SK-N-SH (cell line): ENCODE measurements at regions not wholly inside any gene's neighbourhood (a gene's known extent, or its start where the extent isn't known, plus 50 kb on each side); places are given as distances from the start of the nearest gene placed in this dataset.

ENCODE experiments used
- CTCF ChIA-PET: fragments of 300-600, 350-600 bp; formaldehyde crosslinking; extraction: SDS; loops from one replicate; lab custom pipeline; 2021; lab: Yijun Ruan, JAX
- POLR2A ChIA-PET: fragments of 350-600 bp; sonication (Branson Sonifier 250); formaldehyde crosslinking; extraction: SDS; loops from one replicate; lab custom pipeline; 2020; ENCODE audit warnings: antibody characterized with exemption, inconsistent platforms; lab: Yijun Ruan, JAX
- DNase-seq: peaks from one replicate; pipeline ENCODE4 v3.0.0; 2012
- H2AFZ ChIP-seq: fragments of 200-600 bp; sonication (generic); 2 replicates; pipeline ENCODE4 v1.8.1; 2016; ENCODE audit warnings: antibody characterized with exemption, mild to moderate bottlenecking, low read depth
- H3F3A ChIP-seq: fragments of 200-600 bp; sonication (generic); replicated peaks from 2 replicates; pipeline ENCODE3; 2016; ENCODE audit warnings: antibody characterized with exemption, mild to moderate bottlenecking; ENCODE audit not compliant: insufficient read depth
- H3K27ac ChIP-seq, 2 experiments: fragments of 200-500 bp in 1 of 2; fragments of 200-600 bp in 1 of 2; sonication (Bioruptor generic) in 1 of 2; sonication (generic), shearing (Covaris generic) in 1 of 2; 2 replicates each; pipeline versions ENCODE4 v1.5.1 to v1.6.1; 2014 to 2016; ENCODE audit warnings: low read depth in 2 of 2, inconsistent platforms in 1 of 2, low read length in 1 of 2, mild to moderate bottlenecking in 1 of 2, mixed read lengths in 1 of 2
- H3K27me3 ChIP-seq: fragments of 200-600 bp; sonication (generic), shearing (Covaris generic); 2 replicates; pipeline ENCODE4 v1.6.1; 2016; ENCODE audit warnings: mixed run types; ENCODE audit not compliant: insufficient read depth
- H3K36me3 ChIP-seq, 2 experiments: fragments of 200-500 bp in 1 of 2; fragments of 200-600 bp in 1 of 2; sonication (Bioruptor generic) in 1 of 2; sonication (generic) in 1 of 2; replicated peaks in 1 of 2; 2 replicates each; pipeline versions ENCODE3 to v1.5.1; 2014 to 2016; ENCODE audit warnings: low read length in 1 of 2, mild to moderate bottlenecking in 1 of 2; ENCODE audit not compliant: insufficient read depth in 2 of 2, control insufficient read depth in 1 of 2
- H3K4me1 ChIP-seq, 2 experiments: fragments of 200-500 bp in 1 of 2; fragments of 200-600 bp in 1 of 2; sonication (Bioruptor generic) in 1 of 2; sonication (generic), shearing (Covaris generic) in 1 of 2; 2 replicates each; pipeline versions ENCODE4 v1.5.1 to v1.6.1; 2014 to 2016; ENCODE audit warnings: low read depth in 1 of 2, low read length in 1 of 2, mixed run types in 1 of 2; ENCODE audit not compliant: insufficient read depth in 2 of 2, control insufficient read depth in 1 of 2
- H3K4me2 ChIP-seq: fragments of 200-600 bp; sonication (generic), shearing (Covaris generic); 2 replicates; pipeline ENCODE4 v1.6.1; 2017; ENCODE audit warnings: mixed run types
- H3K4me3 ChIP-seq, 2 experiments: fragments of 200-500 bp in 1 of 2; fragments of 200-600 bp in 1 of 2; sonication (Bioruptor generic) in 1 of 2; sonication (generic), shearing (Covaris generic) in 1 of 2; 2 replicates each; pipeline versions ENCODE4 v1.5.1 to v1.8.1; 2014 to 2016; ENCODE audit warnings: low read depth in 2 of 2, inconsistent platforms in 1 of 2, low read length in 1 of 2, mild to moderate bottlenecking in 1 of 2, mixed read lengths in 1 of 2, moderate library complexity in 1 of 2
- H3K79me2 ChIP-seq: fragments of 200-600 bp; sonication (generic); 2 replicates; pipeline ENCODE4 v1.8.1; 2017; ENCODE audit warnings: mild to moderate bottlenecking; ENCODE audit not compliant: insufficient read depth
- H3K9ac ChIP-seq: fragments of 200-600 bp; sonication (generic); 2 replicates; pipeline ENCODE4 v1.6.1; 2017; ENCODE audit warnings: mixed run types
- H3K9me2 ChIP-seq: fragments of 200-600 bp; sonication (generic); 2 replicates; pipeline ENCODE4 v1.6.1; 2017; ENCODE audit warnings: mixed run types
- H3K9me3 ChIP-seq: fragments of 200-600 bp; sonication (generic); 2 replicates; pipeline ENCODE4 v1.6.1; 2017; ENCODE audit warnings: mixed run types, mild to moderate bottlenecking, moderate library complexity
- H4K20me1 ChIP-seq: fragments of 200-600 bp; sonication (generic); 2 replicates; pipeline ENCODE4 v1.6.1; 2017; ENCODE audit warnings: mild to moderate bottlenecking, mixed run types; ENCODE audit not compliant: insufficient read depth
- ELF1 ChIP-seq: IDR thresholded peaks from 2 replicates; pipeline ENCODE4 v1.4.0; 2012
- EP300 ChIP-seq, 2 experiments: IDR thresholded peaks; 2 replicates each; pipeline versions ENCODE4 v1.4.0 to v1.6.1; 2012; ENCODE audit warnings: borderline replicate concordance in 1 of 2, low read depth in 1 of 2, low read length in 1 of 2
- FOXJ3 ChIP-seq: sonication (generic); formaldehyde crosslinking; IDR thresholded peaks from 2 replicates; pipeline ENCODE4 v1.5.1; 2020; ENCODE audit warnings: mild to moderate bottlenecking, missing genetic modification reagents
- GABPA ChIP-seq: IDR thresholded peaks from 2 replicates; pipeline ENCODE4 v1.4.0; 2012; ENCODE audit warnings: low read depth, mild to moderate bottlenecking
- NFIC ChIP-seq: IDR thresholded peaks from 2 replicates; pipeline ENCODE4 v1.4.0; 2012; ENCODE audit warnings: borderline replicate concordance
- PBX3 ChIP-seq: IDR thresholded peaks from 2 replicates; pipeline ENCODE4; 2012
- POLR2AphosphoS5 ChIP-seq: IDR thresholded peaks from 2 replicates; pipeline ENCODE4 v1.6.1; 2012; ENCODE audit warnings: low read depth, low read length
- RFX5 ChIP-seq: IDR thresholded peaks from 2 replicates; pipeline ENCODE4 v1.6.1; 2012; ENCODE audit warnings: mild to moderate bottlenecking, improper control_type of control experiment, low read length
- RXRA ChIP-seq: IDR thresholded peaks from 2 replicates; pipeline ENCODE4 v1.4.0; 2012; ENCODE audit warnings: low read depth, mild to moderate bottlenecking, borderline replicate concordance
- TCF12 ChIP-seq: IDR thresholded peaks from 2 replicates; pipeline ENCODE4 v1.4.0; 2012
- USF2 ChIP-seq: fragments of 150-350 bp; IDR thresholded peaks from 2 replicates; pipeline ENCODE4 v1.6.1; 2017; ENCODE audit warnings: antibody characterized with exemption, low read length, low read depth, borderline replicate concordance
- YY1 ChIP-seq: IDR thresholded peaks from 2 replicates; pipeline ENCODE4 v1.4.0; 2012; ENCODE audit warnings: low read depth, mild to moderate bottlenecking
- TF ChIP-seq, protein P1 (sequence below): IDR thresholded peaks from 2 replicates; pipeline ENCODE4 v1.4.0; 2012; ENCODE audit warnings: low read depth, borderline replicate concordance

DNA sequence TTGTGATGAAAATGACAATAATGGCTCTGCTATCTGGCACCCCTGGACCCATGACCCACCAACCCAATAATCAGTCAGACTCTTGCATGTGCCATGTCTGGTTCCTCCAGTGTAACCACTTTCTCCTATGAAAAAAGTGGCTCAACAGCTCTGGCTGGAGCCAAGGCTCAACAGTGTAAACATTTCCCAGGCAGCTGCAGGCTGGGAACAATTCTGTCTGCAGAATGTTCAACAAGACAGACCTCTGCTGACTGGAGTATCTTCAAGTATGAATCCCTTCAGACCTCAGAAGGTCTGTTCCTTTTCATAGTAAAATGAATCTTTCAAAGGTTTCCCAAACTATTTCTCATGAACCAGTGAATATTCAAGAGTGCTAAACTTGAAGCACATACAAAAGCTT, 410.1 kb upstream of the HTR2A start:
- Histone ChIP-seq H3F3A (no peaks in the 10 kb centered on the region), H3K27ac (no peak overlapping the region), H2AFZ (no peak overlapping the region), H3K9me2 (no peaks in the 10 kb centered on the region), H3K36me3 (no peaks in the 10 kb centered on the region), H3K79me2 (no peaks in the 10 kb centered on the region; the same call in 1 of the 2 replicates), H4K20me1 (no peaks in the 10 kb centered on the region), H3K4me1 (no peaks in the 10 kb centered on the region; a peak in 1 of 4 replicates)
- CTCF ChIA-PET = no interaction called here
- TF ChIP-seq YY1 (no peak), GABPA (no peak), PBX3 (no peak), ELF1 (no peak)
- TF ChIP-seq, all 33 proteins: peak for 0
- Histone ChIP-seq H3K4me3 (no peak overlapping the region), H3K9ac (no peak overlapping the region), H3K27me3 (no peaks in the 10 kb centered on the region), H3K4me2 (no peak overlapping the region), H3K9me3 (no peaks in the 10 kb centered on the region)
- DNase-seq = no peak
- POLR2A ChIA-PET = no interaction called here

GRCh38 chr13:47303626-47304025, 406.8 kb upstream of the HTR2A start:
- Histone ChIP-seq H3F3A (no peaks in the 10 kb centered on the region), H3K9me3 (no peaks in the 10 kb centered on the region), H4K20me1 (no peaks in the 10 kb centered on the region), H2AFZ (no peak overlapping the region), H3K4me1 (no peaks in the 10 kb centered on the region; a peak in 1 of 4 replicates), H3K4me2 (no peak overlapping the region), H3K27ac (no peak overlapping the region), H3K27me3 (no peaks in the 10 kb centered on the region), H3K36me3 (no peaks in the 10 kb centered on the region), H3K9ac (no peak overlapping the region), H3K79me2 (no peaks in the 10 kb centered on the region; the same call in 1 of the 2 replicates), H3K4me3 (no peak overlapping the region), H3K9me2 (no peaks in the 10 kb centered on the region)
- no peak for DNase-seq
- TF ChIP-seq FOXJ3 (CRISPR knock-in tag) (no peak), NFIC (no peak), POLR2AphosphoS5 (no peak), ELF1 (no peak), EP300 (IDR thresholded peaks at IDR 0.05; ENCODE audit: borderline replicate concordance in 1 of 2, low read depth in 1 of 2, low read length in 1 of 2) (no peak), USF2 (no peak), RFX5 (no peak), TCF12 (no peak), RXRA (no peak)
- TF ChIP-seq, protein P1, sequence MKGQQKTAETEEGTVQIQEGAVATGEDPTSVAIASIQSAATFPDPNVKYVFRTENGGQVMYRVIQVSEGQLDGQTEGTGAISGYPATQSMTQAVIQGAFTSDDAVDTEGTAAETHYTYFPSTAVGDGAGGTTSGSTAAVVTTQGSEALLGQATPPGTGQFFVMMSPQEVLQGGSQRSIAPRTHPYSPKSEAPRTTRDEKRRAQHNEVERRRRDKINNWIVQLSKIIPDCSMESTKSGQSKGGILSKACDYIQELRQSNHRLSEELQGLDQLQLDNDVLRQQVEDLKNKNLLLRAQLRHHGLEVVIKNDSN = no peak
- POLR2A ChIA-PET = no interaction called here
- CTCF ChIA-PET = no interaction called here
